GM23338 (cell line): ENCODE measurements at regions not wholly inside any gene's neighbourhood (a gene's known extent, or its start where the extent isn't known, plus 50 kb on each side); places are given as distances from the start of the nearest gene placed in this dataset.

Experiments
- CREB1 ChIP-seq: fragments of 250-450 bp; sonication (Bioruptor Pico); IDR thresholded peaks from 2 replicates; pipeline ENCODE4 v1.5.0; 2020; ENCODE audit warnings: low read depth, mild to moderate bottlenecking, moderate library complexity
- CTCF ChIP-seq, 2 experiments: fragments of 200-600 bp in 1 of 2; sonication (generic) in 1 of 2; conservative IDR thresholded peaks; 2 replicates each; pipeline versions ENCODE4 v1.5.1 to v1.6.1; 2016 to 2017; ENCODE audit warnings: antibody characterized with exemption in 2 of 2, low read depth in 2 of 2, mild to moderate bottlenecking in 2 of 2, moderate library complexity in 1 of 2
- ETS1 ChIP-seq: IDR thresholded peaks from 2 replicates; pipeline ENCODE4 v1.6.1; 2016; ENCODE audit warnings: antibody characterized with exemption
- EZH2 ChIP-seq: fragments of 200-600 bp; sonication (generic); IDR thresholded peaks from one replicate; pipeline ENCODE4 v1.8.0; 2017; ENCODE audit warnings: antibody characterized with exemption, mild to moderate bottlenecking, low read depth; ENCODE audit not compliant: unreplicated experiment
- EZH2phosphoT487 ChIP-seq: fragments of 200-600 bp; sonication (generic); IDR thresholded peaks from one replicate; pipeline ENCODE4 v1.8.1; 2018; ENCODE audit warnings: antibody characterized with exemption; ENCODE audit not compliant: unreplicated experiment
- JUNB ChIP-seq: IDR thresholded peaks from one replicate; pipeline ENCODE4 v1.6.1; 2016; ENCODE audit warnings: antibody characterized with exemption; ENCODE audit not compliant: unreplicated experiment
- NANOG ChIP-seq: IDR thresholded peaks from 2 replicates; pipeline ENCODE4 v1.6.1; 2016; ENCODE audit warnings: antibody characterized with exemption, borderline replicate concordance
- POLR2AphosphoS5 ChIP-seq: IDR thresholded peaks from 2 replicates; pipeline ENCODE4 v1.6.1; 2016; ENCODE audit warnings: antibody characterized with exemption, low read depth
- REST ChIP-seq: IDR thresholded peaks from one replicate; pipeline ENCODE4 v1.6.1; 2018; ENCODE audit warnings: antibody characterized with exemption; ENCODE audit not compliant: unreplicated experiment
- STAT1 ChIP-seq: IDR thresholded peaks from one replicate; pipeline ENCODE4 v1.6.1; 2016; ENCODE audit warnings: antibody characterized with exemption; ENCODE audit not compliant: unreplicated experiment
- ZNF114 ChIP-seq: fragments of 250-450 bp; sonication (Bioruptor Pico); IDR thresholded peaks from 2 replicates; pipeline ENCODE4 v1.5.0; 2020; ENCODE audit warnings: mild to moderate bottlenecking, moderate library complexity
- ZNF331 ChIP-seq: fragments of 250-450 bp; sonication (Bioruptor Pico); IDR thresholded peaks from 2 replicates; pipeline ENCODE4 v1.5.0; 2020; ENCODE audit warnings: low read depth, mild to moderate bottlenecking, moderate library complexity
- ZNF462 ChIP-seq: fragments of 250-450 bp; sonication (Bioruptor Pico); IDR thresholded peaks from 2 replicates; pipeline ENCODE4 v1.5.0; 2020; ENCODE audit warnings: mild to moderate bottlenecking, moderate library complexity

- TF ChIP-seq CTCF (conservative IDR thresholded peaks at IDR 0.05; ENCODE audit: low read depth in 2 of 2) (no peak), REST (no peak), POLR2AphosphoS5 (no peak), EZH2phosphoT487 (no peak), CREB1 (CRISPR knock-in tag) (no peak), EZH2 (no peak), NANOG (no peak), ZNF114 (CRISPR knock-in tag) (no peak), JUNB (no peak), STAT1 (no peak), ETS1 (no peak), ZNF331 (CRISPR knock-in tag) (no peak), ZNF462 (CRISPR knock-in tag) (no peak)
Measured at GRCh38 chrX:143935601-143936000, 51.7 kb downstream of the UBE2NL start.
